Left colon (tissue), 2 donors: ENCODE measurements at regions not wholly inside any gene's neighbourhood (a gene's known extent, or its start where the extent isn't known, plus 50 kb on each side); places are given as distances from the start of the nearest gene placed in this dataset.

Source experiments
- ATAC-seq: fragments of 200-7000 bp; cut with Tn5 transposase; one replicate; pipeline ENCODE4 v1.9.1; 2020; ENCODE audit warnings: mild to moderate bottlenecking, moderate library complexity
- DNase-seq, 2 donors: peaks; one replicate each; pipeline ENCODE4 v3.0.0-alpha.2; 2020
- intact Hi-C, 2 donors: fragments of 100-400 bp; cut with DNase I in 1 of 2; cut with micrococcal nuclease in 1 of 2; formaldehyde crosslinking; loops; one replicate each; pipeline versions ENCODE4 v1.11.2 to v1.14.0; 2022; cut with DNase I, micrococcal nuclease
- donor health status: DM: no; HTN: no; CAD: no.
- donor health status: DM: yes; HTN: yes; CAD: no.

- no peak for DNase-seq
- intact Hi-C loops = no loop called here
- ATAC-seq = no peak
These were observed 188.7 kb downstream of the EMX2 start for GRCh38 chr10:117731121-117731791.

GRCh38 chr10:117734731-117735405, 192.3 kb downstream of the EMX2 start:
- intact Hi-C loops = no loop called here
- no peak for ATAC-seq
- no peak for DNase-seq

GRCh38 chr10:117736655-117737054, 194.1 kb downstream of the EMX2 start:
- DNase-seq (no peak), ATAC-seq (no peak)
- intact Hi-C loops = no loop called here

- DNase-seq = no peak
- ATAC-seq = no peak
- intact Hi-C loops = no loop called here
These were observed 197.5 kb downstream of the EMX2 start for GRCh38 chr10:117740088-117740487.

- no peak for ATAC-seq
- intact Hi-C loops = no loop called here
- DNase-seq = no peak
These were observed 198.2 kb downstream of the EMX2 start for GRCh38 chr10:117740691-117741222.

- intact Hi-C loops = no loop called here
- ATAC-seq = no peak
These were observed 199.0 kb downstream of the EMX2 start for GRCh38 chr10:117741524-117741923.

GRCh38 chr10:117743509-117743908, 201.0 kb downstream of the EMX2 start:
- DNase-seq (no peak), ATAC-seq (no peak)
- intact Hi-C loops = no loop called here

More at GRCh38 chr10:117741524-117741923, 199.0 kb downstream of the EMX2 start:
- DNase-seq = no peak

- DNase-seq (no peak), ATAC-seq (no peak)
- intact Hi-C loops = no loop called here
These were observed 202.8 kb downstream of the EMX2 start for GRCh38 chr10:117745301-117745700.

GRCh38 chr10:117746541-117747448, 204.2 kb downstream of the EMX2 start:
- intact Hi-C loops = no loop called here
- ATAC-seq (no peak), DNase-seq (no peak)

- intact Hi-C loops = no loop called here
- ATAC-seq = no peak
- no peak for DNase-seq
These were observed 205.1 kb downstream of the EMX2 start for GRCh38 chr10:117747636-117748035.

- DNase-seq (no peak), ATAC-seq (no peak)
- intact Hi-C loops = no loop called here
These were observed 205.5 kb downstream of the EMX2 start for GRCh38 chr10:117748058-117748457.

- DNase-seq (no peak), ATAC-seq (no peak)
- intact Hi-C loops = no loop called here
These were observed 208.1 kb downstream of the EMX2 start for GRCh38 chr10:117750616-117751015.

- ATAC-seq (no peak), DNase-seq (no peak)
- intact Hi-C loops = no loop called here
These were observed 208.7 kb downstream of the EMX2 start for GRCh38 chr10:117751259-117751658.

GRCh38 chr10:117752103-117752502, 209.6 kb downstream of the EMX2 start:
- ATAC-seq = no peak
- intact Hi-C loops = no loop called here

GRCh38 chr10:117754770-117755658, 212.5 kb downstream of the EMX2 start:
- intact Hi-C loops = no loop called here
- ATAC-seq (no peak), DNase-seq (no peak)

More at GRCh38 chr10:117752103-117752502, 209.6 kb downstream of the EMX2 start:
- no peak for DNase-seq

- ATAC-seq (no peak), DNase-seq (no peak)
- intact Hi-C loops = no loop called here
These were observed 213.1 kb downstream of the EMX2 start for GRCh38 chr10:117755659-117756014.

GRCh38 chr10:117757086-117757720, 214.7 kb downstream of the EMX2 start:
- ATAC-seq = no peak
- no peak for DNase-seq
- intact Hi-C loops = no loop called here

GRCh38 chr10:117759266-117759665, 216.7 kb downstream of the EMX2 start:
- DNase-seq (no peak), ATAC-seq (no peak)
- intact Hi-C loops = no loop called here
